ENCODE measurements at regions not wholly inside any gene's neighbourhood (a gene's known extent, or its start where the extent isn't known, plus 50 kb on each side); places are given as distances from the start of the nearest gene placed in this dataset.

- TF ChIP-seq CTCF (IDR thresholded peaks at IDR 0.05) (no peak), EP300 (IDR thresholded peaks at IDR 0.05) (no peak), POLR2A (IDR thresholded peaks at IDR 0.05) (no peak)
These were observed 123.3 kb upstream of the BOD1 start for GRCh38 chr5:173739741-173740140.

Data from suprapubic skin (tissue), 3 donors.